PC-3 (cell line): ENCODE measurements at regions not wholly inside any gene's neighbourhood (a gene's known extent, or its start where the extent isn't known, plus 50 kb on each side); places are given as distances from the start of the nearest gene placed in this dataset.

Experiments used
- ATAC-seq: fragments of 200-7000 bp; cut with Tn5 transposase; 2 replicates; pipeline ENCODE4 v1.9.1; 2020; ENCODE audit warnings: mild to moderate bottlenecking, moderate library complexity
- BruUV-seq: library from RNA; stranded (reverse); fragments of 400-500 nt; replicated peaks from 2 replicates; lab custom pipeline; 2021; lab: Mats Ljungman, UMichigan
- CTCF ChIA-PET: fragments of 300-600 bp; sonication (Branson Sonifier 250); formaldehyde crosslinking; loops from one replicate; lab custom pipeline; 2022; ENCODE audit warnings: antibody characterized with exemption; lab: Charles Lee
- POLR2A ChIA-PET: fragments of 300-600 bp; sonication (Branson Sonifier 250); formaldehyde crosslinking; loops from one replicate; lab custom pipeline; 2022; ENCODE audit warnings: antibody characterized with exemption; ENCODE audit not compliant: unreplicated experiment; lab: Charles Lee
- DNase-seq: peaks from one replicate; pipeline ENCODE4 v3.0.0-alpha.2; 2015
- H2AFZ ChIP-seq: fragments of 300-600 bp; sonication (generic); 2 replicates; pipeline ENCODE4 v1.6.0; 2016; ENCODE audit warnings: antibody characterized with exemption, low read length
- H3F3A ChIP-seq: fragments of 300-600 bp; sonication (generic); one replicate; pipeline ENCODE4 v1.6.0; 2017; ENCODE audit warnings: antibody characterized with exemption, low read length, control low read depth, mild to moderate bottlenecking; ENCODE audit not compliant: unreplicated experiment
- H3K27ac ChIP-seq: fragments of 300-600 bp; sonication (generic); 2 replicates; pipeline ENCODE4 v1.5.1; 2016; ENCODE audit warnings: mild to moderate bottlenecking, low read length
- H3K27me3 ChIP-seq: fragments of 300-600 bp; sonication (generic); 2 replicates; pipeline ENCODE4 v1.6.1; 2016; ENCODE audit warnings: low read length, mixed read lengths
- H3K36me3 ChIP-seq: fragments of 300-600 bp; sonication (generic); 2 replicates; pipeline ENCODE4 v1.6.1; 2016; ENCODE audit warnings: low read depth, mixed run types, low read length, mixed read lengths
- H3K4me1 ChIP-seq: fragments of 300-600 bp; sonication (generic); 2 replicates; pipeline ENCODE4 v1.5.1; 2016; ENCODE audit warnings: low read length; ENCODE audit not compliant: insufficient read depth
- H3K4me2 ChIP-seq: fragments of 300-600 bp; sonication (generic); 2 replicates; pipeline ENCODE4 v1.6.0; 2016; ENCODE audit warnings: low read length
- H3K4me3 ChIP-seq: fragments of 300-600 bp; sonication (generic); 2 replicates; pipeline ENCODE4 v1.5.1; 2016; ENCODE audit warnings: mild to moderate bottlenecking, low read length, mixed read lengths
- H3K79me2 ChIP-seq: fragments of 300-600 bp; sonication (generic); 2 replicates; pipeline ENCODE4 v1.6.1; 2017; ENCODE audit warnings: low read length, mixed read lengths
- H3K9ac ChIP-seq: fragments of 300-600 bp; sonication (generic); 2 replicates; pipeline ENCODE4 v1.6.0; 2016; ENCODE audit warnings: mild to moderate bottlenecking, low read length
- H3K9me2 ChIP-seq: fragments of 300-600 bp; sonication (generic); replicated peaks from 2 replicates; pipeline ENCODE4 v1.6.1; 2016; ENCODE audit warnings: mixed run types, low read length, mixed read lengths
- H3K9me3 ChIP-seq: fragments of 300-600 bp; sonication (generic); 2 replicates; pipeline ENCODE4 v1.6.1; 2016; ENCODE audit warnings: low read length, mixed read lengths
- H4K20me1 ChIP-seq: fragments of 300-600 bp; sonication (generic); 2 replicates; pipeline ENCODE4 v1.6.1; 2016; ENCODE audit warnings: low read length, mixed read lengths
- CTCF ChIP-seq: fragments of 300-600 bp; sonication (generic); conservative IDR thresholded peaks from 2 replicates; pipeline ENCODE4 v1.5.1; 2017; ENCODE audit warnings: antibody characterized with exemption, low read depth, mild to moderate bottlenecking, low read length
- EZH2 ChIP-seq: fragments of 300-600 bp; sonication (generic); IDR thresholded peaks from one replicate; pipeline ENCODE4 v1.6.1; 2017; ENCODE audit warnings: antibody characterized with exemption, mild to moderate bottlenecking, low read length; ENCODE audit not compliant: unreplicated experiment
- EZH2phosphoT487 ChIP-seq: fragments of 300-600 bp; sonication (generic); IDR thresholded peaks from 2 replicates; pipeline ENCODE4 v1.6.1; 2018; ENCODE audit warnings: mild to moderate bottlenecking, antibody characterized with exemption, low read length, borderline replicate concordance
- intact Hi-C: fragments of 100-400 bp; cut with micrococcal nuclease; formaldehyde crosslinking; loops from 2 replicates; pipeline ENCODE4 v1.9.0; 2023

- no peak overlapping the region for H2AFZ ChIP-seq
- ChIA-PET CTCF (no interaction called here), POLR2A (no interaction called here)
- no peaks in the 10 kb centered on the region for H3K36me3 ChIP-seq
- H3F3A ChIP-seq = no peaks in the 10 kb centered on the region
- no TSS peak for BruUV-seq
- no peak for DNase-seq
- H3K9me3 ChIP-seq = no peaks in the 10 kb centered on the region
- H3K4me3 ChIP-seq = no peak overlapping the region
- H3K27ac ChIP-seq = no peak overlapping the region
- no peak overlapping the region for H3K9ac ChIP-seq
- no peak for TF ChIP-seq EZH2phosphoT487
- no peak for TF ChIP-seq EZH2
- TF ChIP-seq CTCF = no peak
- H4K20me1 ChIP-seq = no peaks in the 10 kb centered on the region
- H3K4me2 ChIP-seq = no peak overlapping the region
- H3K9me2 ChIP-seq = no peaks in the 10 kb centered on the region
- H3K4me1 ChIP-seq = no peaks in the 10 kb centered on the region
- intact Hi-C loops = no loop called here
- H3K27me3 ChIP-seq = 0 out of 2 replicates have a peak, but pooled peaks cover 9% of the 10 kb centered on the region
- ATAC-seq = no peak
- H3K79me2 ChIP-seq = no peaks in the 10 kb centered on the region
Measured at GRCh38 chr1:181208967-181209366, 120.5 kb downstream of the IER5 start.

- H3K9me2 ChIP-seq = no peaks in the 10 kb centered on the region
- no TSS peak for BruUV-seq
- H2AFZ ChIP-seq = no peak overlapping the region
- H3K27ac ChIP-seq = no peak overlapping the region
- H3K9ac ChIP-seq = no peak overlapping the region
- no peak overlapping the region for H3K4me3 ChIP-seq
- H3K36me3 ChIP-seq = no peaks in the 10 kb centered on the region
- CTCF ChIA-PET = no interaction called here
- POLR2A ChIA-PET = no interaction called here
- no peaks in the 10 kb centered on the region for H3K79me2 ChIP-seq
- H3K9me3 ChIP-seq = no peaks in the 10 kb centered on the region
- no peak overlapping the region for H3K4me2 ChIP-seq
- TF ChIP-seq CTCF (no peak; the same call in 1 of the 2 replicates), EZH2phosphoT487 (no peak), EZH2 (no peak)
- ATAC-seq (no peak), DNase-seq (no peak)
- no peaks in the 10 kb centered on the region for H3F3A ChIP-seq
- H3K4me1 ChIP-seq = no peaks in the 10 kb centered on the region
- intact Hi-C loops = no loop called here
- H4K20me1 ChIP-seq = no peaks in the 10 kb centered on the region
- no peaks in the 10 kb centered on the region for H3K27me3 ChIP-seq
Measured at GRCh38 chr1:181213056-181213455, 124.6 kb downstream of the IER5 start.

GRCh38 chr1:181216591-181216994, 128.1 kb downstream of the IER5 start:
- POLR2A ChIA-PET = no interaction called here
- no peak overlapping the region for H3K4me3 ChIP-seq
- CTCF ChIA-PET = no interaction called here
- no peaks in the 10 kb centered on the region for H3K4me1 ChIP-seq
- DNase-seq (no peak), ATAC-seq (no peak)
- no peak overlapping the region for H2AFZ ChIP-seq
- no peaks in the 10 kb centered on the region for H3K27me3 ChIP-seq
- H3F3A ChIP-seq = no peaks in the 10 kb centered on the region
- H3K36me3 ChIP-seq = no peaks in the 10 kb centered on the region
- no peak overlapping the region for H3K27ac ChIP-seq
- no TSS peak for BruUV-seq
- intact Hi-C loops = no loop called here
- no peak overlapping the region for H3K9ac ChIP-seq
- H3K79me2 ChIP-seq = no peaks in the 10 kb centered on the region
- TF ChIP-seq CTCF (no peak), EZH2phosphoT487 (no peak), EZH2 (no peak)
- H4K20me1 ChIP-seq = no peaks in the 10 kb centered on the region
- H3K9me3 ChIP-seq = no peaks in the 10 kb centered on the region
- no peaks in the 10 kb centered on the region for H3K9me2 ChIP-seq
- H3K4me2 ChIP-seq = no peak overlapping the region
